ENCODE measurements at regions not wholly inside any gene's neighbourhood (a gene's known extent, or its start where the extent isn't known, plus 50 kb on each side); places are given as distances from the start of the nearest gene placed in this dataset.

GRCh38 chr6:167442796-167443680 is 118.2 kb downstream of the TTLL2 start:
- no peak for DNase-seq

DNA sequence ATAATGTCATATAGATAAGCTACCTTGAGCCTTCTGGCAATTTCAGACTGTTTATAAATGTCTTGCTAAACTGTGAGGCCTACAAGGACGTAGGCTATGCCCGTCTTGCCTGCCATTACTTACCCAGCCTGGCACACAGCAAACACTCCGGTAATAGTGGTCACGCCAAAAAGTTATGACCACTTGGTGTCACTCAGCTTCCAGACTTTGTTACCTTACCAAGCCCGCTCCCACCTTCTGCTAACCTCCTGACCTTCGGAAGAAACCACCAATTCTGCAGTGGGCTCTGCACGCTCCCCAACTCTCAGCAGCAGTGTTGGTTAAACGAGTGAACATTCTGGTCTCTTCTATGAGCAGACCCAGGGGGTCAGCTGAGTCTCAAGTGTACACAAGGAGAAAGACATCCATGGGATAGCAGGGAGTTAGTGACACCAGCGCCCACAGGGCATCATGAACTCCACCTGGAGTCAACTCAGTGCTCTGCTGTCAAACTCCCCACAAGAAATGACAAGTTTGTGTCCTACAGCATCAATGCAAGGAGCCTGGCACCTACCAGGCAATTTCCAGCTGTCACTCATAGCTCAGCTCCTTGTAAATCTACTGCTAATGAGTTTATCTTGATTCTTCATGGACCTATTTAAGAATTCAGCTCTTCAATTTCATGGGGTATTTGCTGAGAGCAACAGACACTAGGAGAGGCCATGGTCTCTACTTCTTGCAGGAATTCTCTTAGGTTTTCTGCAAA is 119.9 kb downstream of the TTLL2 start:
- no peak for DNase-seq

GRCh38 chr6:167445568-167445967 is 120.7 kb downstream of the TTLL2 start:
- no peak for DNase-seq

- DNase-seq = no peak
These were observed 121.2 kb downstream of the TTLL2 start for GRCh38 chr6:167446046-167446445.

DNA sequence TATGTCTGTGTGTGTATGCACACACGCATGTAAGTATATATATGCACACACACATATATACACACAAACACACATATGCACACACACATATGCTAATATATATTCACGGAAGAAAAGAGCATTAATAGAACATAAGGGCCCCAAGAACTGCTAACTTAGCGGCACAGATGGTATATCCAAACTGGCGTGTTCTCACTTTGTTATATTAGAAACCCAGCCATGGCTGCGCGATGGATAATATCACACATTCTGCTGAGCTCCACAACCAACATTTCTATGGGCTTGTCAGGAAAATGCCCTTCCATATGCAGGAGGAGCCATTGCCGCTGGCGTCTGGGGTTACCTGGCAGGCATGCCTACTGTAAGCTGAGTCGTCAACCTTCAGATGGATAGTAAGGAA is 122.1 kb downstream of the TTLL2 start:
- DNase-seq = no peak

DNA sequence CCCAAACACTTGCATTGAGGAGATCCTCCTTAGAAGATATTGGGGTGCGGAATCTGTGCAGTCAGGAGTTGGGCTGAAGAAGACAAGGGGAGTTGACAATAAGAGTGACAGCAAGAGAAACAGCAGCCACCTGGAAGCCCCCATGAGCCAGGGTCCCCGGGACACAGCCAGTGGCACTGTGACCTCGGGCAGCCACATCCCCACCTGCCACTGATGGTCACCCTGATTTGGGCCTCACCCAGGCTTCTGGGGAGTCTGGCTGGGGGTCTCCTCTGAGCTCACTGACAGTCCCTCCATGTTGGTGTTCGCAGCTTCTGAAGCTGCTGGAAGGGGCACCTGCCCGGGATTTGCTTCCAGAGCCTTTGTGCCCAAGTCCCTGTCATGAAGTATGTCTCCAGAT is 123.5 kb downstream of the TTLL2 start:
- no peak for DNase-seq

DNA sequence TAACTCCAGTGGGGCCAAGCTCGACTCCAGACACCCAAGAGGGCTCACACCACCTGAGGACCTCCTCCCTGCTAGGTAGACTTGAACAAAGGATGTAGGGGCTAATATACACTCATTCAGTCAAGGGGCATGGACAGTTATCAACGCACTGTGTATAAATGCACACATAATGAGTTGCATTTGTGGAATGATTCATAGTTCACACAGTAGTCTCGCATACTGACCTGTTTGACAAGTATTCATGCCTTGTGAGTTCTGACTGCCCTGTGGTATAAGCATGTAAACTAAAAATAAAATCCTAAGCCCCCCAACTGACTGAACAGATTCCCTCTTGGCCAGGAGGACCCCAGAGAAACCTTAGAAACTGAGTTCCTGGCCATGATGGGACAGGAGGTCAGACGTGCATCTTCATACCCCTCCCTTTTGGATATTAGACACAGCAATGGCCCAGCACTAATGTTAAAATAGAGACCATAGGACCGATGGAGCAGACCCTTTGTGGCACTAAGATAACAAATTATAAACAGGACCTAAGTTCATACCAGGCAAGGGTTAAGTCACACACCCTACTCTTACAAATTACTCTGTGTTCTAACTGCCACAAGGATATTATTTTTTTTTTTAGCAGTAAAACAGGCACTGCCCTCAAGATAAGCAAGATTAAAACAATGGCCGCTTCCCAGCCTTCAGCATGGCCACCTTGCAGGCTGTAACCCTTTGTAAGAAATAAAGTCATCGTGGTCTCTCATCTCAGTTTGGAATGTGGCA is 124.4 kb downstream of the TTLL2 start:
- no peak for DNase-seq

GRCh38 chr6:167450626-167451025 is 125.7 kb downstream of the TTLL2 start:
- DNase-seq = no peak

- no peak for DNase-seq
These were observed 127.6 kb downstream of the TTLL2 start for GRCh38 chr6:167452338-167453081.

DNA sequence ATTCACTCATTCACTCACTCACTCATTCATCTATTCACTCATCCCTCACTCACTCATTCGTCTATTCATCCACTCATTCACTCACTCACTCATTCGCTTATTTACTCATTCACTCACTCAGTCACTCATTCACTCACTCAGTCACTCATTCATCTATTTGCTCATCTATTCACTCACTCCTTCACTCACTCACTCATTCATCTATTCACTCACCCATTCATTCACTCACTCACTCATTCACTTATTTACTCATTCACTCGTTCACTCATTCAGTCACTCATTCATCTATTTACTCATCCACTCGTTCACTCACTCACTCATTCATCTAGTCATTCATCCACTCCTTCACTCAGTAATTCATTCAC is 128.2 kb downstream of the TTLL2 start:
- DNase-seq = no peak

DNA sequence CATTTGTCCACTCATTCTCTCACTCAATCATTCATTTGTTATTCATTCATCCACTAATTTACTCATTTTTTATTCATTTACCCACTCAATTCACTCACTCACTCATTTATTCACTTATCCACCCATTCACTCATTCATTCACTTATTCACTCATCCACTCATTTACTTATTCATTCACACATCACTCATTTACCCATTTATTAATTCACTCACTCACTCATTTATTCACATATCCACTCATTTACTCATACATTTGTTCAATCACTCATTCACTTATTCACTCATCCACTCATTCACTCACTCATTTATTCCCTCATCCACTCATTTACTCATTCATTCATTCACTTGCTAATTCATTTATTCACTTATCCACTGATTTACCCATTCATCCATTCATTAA is 129.1 kb downstream of the TTLL2 start:
- no peak for DNase-seq

- DNase-seq = no peak
These were observed 130.5 kb downstream of the TTLL2 start for GRCh38 chr6:167455371-167455770.

DNA sequence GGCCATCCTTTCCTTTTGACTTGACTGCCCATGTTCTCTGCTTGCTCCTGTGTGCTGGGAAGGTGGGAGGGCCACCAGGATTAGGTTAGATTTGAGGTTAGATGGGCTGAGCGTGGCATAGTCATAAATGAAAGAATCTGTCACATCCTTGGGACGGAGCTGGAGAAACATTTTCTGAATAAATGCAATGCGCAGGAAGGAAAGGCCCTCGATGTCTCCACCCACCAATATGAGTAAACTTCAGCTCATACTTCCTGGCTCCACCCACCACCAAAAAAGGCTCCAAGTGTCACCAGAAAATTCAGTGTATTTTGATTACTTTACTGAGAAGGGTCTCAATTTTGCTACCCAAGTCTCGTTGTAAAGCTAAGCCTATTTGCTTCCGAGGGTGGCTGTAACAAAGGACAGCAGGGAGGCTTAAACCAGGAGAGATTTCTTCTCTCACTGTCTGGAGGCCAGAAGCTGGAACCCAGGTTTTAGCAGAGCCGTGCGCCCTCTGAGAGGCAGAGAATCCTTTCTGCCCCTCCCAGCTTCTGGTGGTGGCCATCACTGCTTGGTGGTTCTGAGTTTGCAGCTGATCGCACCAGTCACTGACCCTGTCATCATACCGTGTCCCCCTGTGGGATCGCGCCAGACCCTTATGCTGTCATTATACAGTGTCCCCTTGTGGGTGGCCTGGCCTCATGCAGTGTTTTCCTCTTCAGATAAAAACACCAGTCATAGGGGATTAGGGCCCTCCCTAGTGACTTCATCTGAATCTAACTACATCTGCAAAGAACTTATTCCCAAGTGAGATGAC is 137.8 kb downstream of the TTLL2 start:
- no peak for DNase-seq

- no peak for DNase-seq
These were observed 139.3 kb downstream of the TTLL2 start for GRCh38 chr6:167464177-167464576.

GRCh38 chr6:167465482-167465881 is 140.6 kb downstream of the TTLL2 start:
- no peak for DNase-seq

GRCh38 chr6:167467282-167467681 is 142.4 kb downstream of the TTLL2 start:
- DNase-seq = no peak

GRCh38 chr6:167467793-167468431 is 143.0 kb downstream of the TTLL2 start:
- no peak for DNase-seq

DNA sequence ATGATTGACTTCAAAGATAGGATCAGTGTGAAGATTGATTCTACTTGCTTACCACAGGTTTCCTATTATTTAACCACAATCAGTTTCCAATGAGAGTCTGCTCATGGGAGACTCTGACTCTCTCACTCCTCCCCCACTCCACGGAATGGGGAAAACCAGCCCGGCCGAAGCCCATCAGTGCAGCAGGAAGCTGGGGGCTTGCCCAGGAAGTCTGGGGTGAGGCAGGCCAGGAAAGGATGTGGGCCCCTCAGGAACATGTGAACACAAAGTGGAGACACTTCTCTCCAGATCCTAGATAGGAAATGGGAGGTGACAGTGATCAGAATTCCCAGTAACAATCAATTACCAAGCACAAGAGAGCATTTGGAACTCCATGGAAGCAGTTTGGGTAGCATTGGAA is 144.2 kb downstream of the TTLL2 start:
- no peak for DNase-seq

GRCh38 chr6:167469672-167470071 is 144.8 kb downstream of the TTLL2 start:
- DNase-seq = no peak

- DNase-seq = no peak
These were observed 145.4 kb downstream of the TTLL2 start for GRCh38 chr6:167470101-167470835.
